H1 (cell line): ENCODE measurements at regions not wholly inside any gene's neighbourhood (a gene's known extent, or its start where the extent isn't known, plus 50 kb on each side); places are given as distances from the start of the nearest gene placed in this dataset.

Experiments used
- CHD2 ChIP-seq: IDR thresholded peaks from 2 replicates; pipeline ENCODE4 v1.6.1; 2012; ENCODE audit warnings: low read length, improper control_type of control experiment
- CREB1 ChIP-seq: IDR thresholded peaks from 2 replicates; pipeline ENCODE4 v1.6.1; 2012; ENCODE audit warnings: inconsistent platforms
- HDAC2 ChIP-seq, 2 experiments: fragments of 300-600 bp in 1 of 2; sonication (generic) in 1 of 2; IDR thresholded peaks; 2 replicates each; pipeline ENCODE4 v1.6.1; 2011 to 2012; ENCODE audit warnings: low read depth in 2 of 2, low read length in 2 of 2, mild to moderate bottlenecking in 2 of 2, moderate library complexity in 2 of 2, borderline replicate concordance in 1 of 2, inconsistent platforms in 1 of 2
- KDM1A ChIP-seq: fragments of 200-600, 300-600 bp; sonication (generic); IDR thresholded peaks from 2 replicates; pipeline ENCODE4 v1.7.1; 2016; ENCODE audit warnings: mild to moderate bottlenecking, low read length, borderline replicate concordance
- MAFK ChIP-seq: IDR thresholded peaks from 2 replicates; pipeline ENCODE4 v1.6.1; 2012; ENCODE audit warnings: low read depth, mild to moderate bottlenecking, improper control_type of control experiment, low read length
- POLR2A ChIP-seq, 2 experiments: IDR thresholded peaks; 1 replicate in 1 of 2; 2 replicates in 1 of 2; pipeline ENCODE4 v1.6.1; 2011; ENCODE audit warnings: low read depth in 2 of 2, low read length in 2 of 2, mild to moderate bottlenecking in 2 of 2; ENCODE audit errors: control extremely low read depth in 1 of 2
- RNF2 ChIP-seq: fragments of 200-900, 300-1000 bp; sonication (generic); IDR thresholded peaks from 2 replicates; pipeline ENCODE4 v1.7.1; 2016; ENCODE audit warnings: borderline replicate concordance, low read depth, mild to moderate bottlenecking, antibody characterized with exemption, low read length; ENCODE audit not compliant: poor library complexity, severe bottlenecking; ENCODE audit errors: missing control alignments
- SP2 ChIP-seq: IDR thresholded peaks from 2 replicates; pipeline ENCODE4 v1.6.1; 2012; ENCODE audit warnings: mild to moderate bottlenecking, low read length, inconsistent platforms
- YY1 ChIP-seq: IDR thresholded peaks from 2 replicates; pipeline ENCODE4 v1.6.1; 2011; ENCODE audit warnings: low read depth, mild to moderate bottlenecking, low read length
- TF ChIP-seq, protein P1 (sequence below), 3 experiments: IDR thresholded peaks; 1 replicate in 2 of 3; 2 replicates in 1 of 3; pipeline versions ENCODE4 v1.5.1 to v1.6.1; 2011; ENCODE audit warnings: low read length in 3 of 3, mild to moderate bottlenecking in 3 of 3, inconsistent platforms in 2 of 3, low read depth in 1 of 3, moderate library complexity in 1 of 3; ENCODE audit not compliant: insufficient read depth in 1 of 3; ENCODE audit errors: control extremely low read depth in 1 of 3
- TF ChIP-seq, protein P2 (sequence below): IDR thresholded peaks from 2 replicates; pipeline ENCODE4 v1.6.1; 2012; ENCODE audit warnings: inconsistent platforms
- TF ChIP-seq, protein P3 (sequence below): IDR thresholded peaks from 2 replicates; pipeline ENCODE4 v1.6.1; 2011; ENCODE audit warnings: low read length, improper control_type of control experiment

DNA sequence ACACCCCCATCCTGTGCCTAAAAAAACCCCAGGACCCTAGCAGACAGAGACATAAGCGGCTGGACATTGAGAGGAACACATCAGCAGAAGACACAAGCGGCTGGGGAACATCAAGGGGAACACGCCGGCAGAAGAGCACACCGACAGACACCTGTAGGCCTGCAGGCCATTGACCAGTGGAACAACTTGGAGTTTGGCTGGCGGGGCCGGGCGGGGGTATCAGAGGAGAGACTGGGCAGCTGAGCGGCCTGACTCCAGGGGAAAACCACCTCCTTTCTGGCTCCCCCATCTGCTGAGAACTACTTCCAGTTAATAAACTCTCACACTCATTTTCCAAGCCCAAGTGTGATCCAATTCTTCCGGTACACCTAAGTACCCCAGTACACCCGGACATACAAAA is 264.7 kb upstream of the ISX start:
- TF ChIP-seq, protein P1, sequence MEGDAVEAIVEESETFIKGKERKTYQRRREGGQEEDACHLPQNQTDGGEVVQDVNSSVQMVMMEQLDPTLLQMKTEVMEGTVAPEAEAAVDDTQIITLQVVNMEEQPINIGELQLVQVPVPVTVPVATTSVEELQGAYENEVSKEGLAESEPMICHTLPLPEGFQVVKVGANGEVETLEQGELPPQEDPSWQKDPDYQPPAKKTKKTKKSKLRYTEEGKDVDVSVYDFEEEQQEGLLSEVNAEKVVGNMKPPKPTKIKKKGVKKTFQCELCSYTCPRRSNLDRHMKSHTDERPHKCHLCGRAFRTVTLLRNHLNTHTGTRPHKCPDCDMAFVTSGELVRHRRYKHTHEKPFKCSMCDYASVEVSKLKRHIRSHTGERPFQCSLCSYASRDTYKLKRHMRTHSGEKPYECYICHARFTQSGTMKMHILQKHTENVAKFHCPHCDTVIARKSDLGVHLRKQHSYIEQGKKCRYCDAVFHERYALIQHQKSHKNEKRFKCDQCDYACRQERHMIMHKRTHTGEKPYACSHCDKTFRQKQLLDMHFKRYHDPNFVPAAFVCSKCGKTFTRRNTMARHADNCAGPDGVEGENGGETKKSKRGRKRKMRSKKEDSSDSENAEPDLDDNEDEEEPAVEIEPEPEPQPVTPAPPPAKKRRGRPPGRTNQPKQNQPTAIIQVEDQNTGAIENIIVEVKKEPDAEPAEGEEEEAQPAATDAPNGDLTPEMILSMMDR (IDR thresholded peaks at IDR 0.05; ENCODE audit: control extremely low read depth in 1 of 3, insufficient read depth in 1 of 3, low read depth in 1 of 3, low read length in 3 of 3), result no peak
- no peak for TF ChIP-seq CHD2
- no peak for TF ChIP-seq POLR2A (IDR thresholded peaks at IDR 0.05; ENCODE audit: control extremely low read depth in 1 of 2, low read depth in 2 of 2, low read length in 2 of 2)
- TF ChIP-seq HDAC2 (IDR thresholded peaks at IDR 0.05; ENCODE audit: borderline replicate concordance in 1 of 2, low read depth in 2 of 2, low read length in 2 of 2), result no peak
- TF ChIP-seq RNF2, result no peak
- TF ChIP-seq, protein P2, sequence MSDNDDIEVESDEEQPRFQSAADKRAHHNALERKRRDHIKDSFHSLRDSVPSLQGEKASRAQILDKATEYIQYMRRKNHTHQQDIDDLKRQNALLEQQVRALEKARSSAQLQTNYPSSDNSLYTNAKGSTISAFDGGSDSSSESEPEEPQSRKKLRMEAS, result no peak
- no peak for TF ChIP-seq MAFK
- no peak for TF ChIP-seq SP2
- TF ChIP-seq CREB1, result no peak
- TF ChIP-seq, protein P3, sequence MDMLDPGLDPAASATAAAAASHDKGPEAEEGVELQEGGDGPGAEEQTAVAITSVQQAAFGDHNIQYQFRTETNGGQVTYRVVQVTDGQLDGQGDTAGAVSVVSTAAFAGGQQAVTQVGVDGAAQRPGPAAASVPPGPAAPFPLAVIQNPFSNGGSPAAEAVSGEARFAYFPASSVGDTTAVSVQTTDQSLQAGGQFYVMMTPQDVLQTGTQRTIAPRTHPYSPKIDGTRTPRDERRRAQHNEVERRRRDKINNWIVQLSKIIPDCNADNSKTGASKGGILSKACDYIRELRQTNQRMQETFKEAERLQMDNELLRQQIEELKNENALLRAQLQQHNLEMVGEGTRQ, result no peak
- TF ChIP-seq YY1, result no peak
- no peak for TF ChIP-seq KDM1A
